ENCODE measurements at regions not wholly inside any gene's neighbourhood (a gene's known extent, or its start where the extent isn't known, plus 50 kb on each side); places are given as distances from the start of the nearest gene placed in this dataset.

GRCh38 chr5:116651653-116652052 lies 77.0 kb upstream of the SEMA6A start:
- Histone ChIP-seq H3K9me3 (ENCODE audit: insufficient read depth, low read length) (no peaks in the 10 kb centered on the region), H3K4me3 (ENCODE audit: low read length) (no peak overlapping the region), H3K27me3 (ENCODE audit: low read depth, low read length) (peaks cover 10% of the 10 kb centered on the region; the same call in 1 of the 2 replicates), H3K9ac (ENCODE audit: low read length) (no peak overlapping the region), H3K79me2 (ENCODE audit: low read length) (no peaks in the 10 kb centered on the region), H2AFZ (ENCODE audit: low read depth, low read length) (no peak overlapping the region), H3K4me2 (ENCODE audit: low read length) (peak overlapping the region; percentile 73; the same call in 1 of the 2 replicates), H3K27ac (ENCODE audit: low read length) (no peak overlapping the region), H4K20me1 (ENCODE audit: insufficient read depth, low read length) (no peaks in the 10 kb centered on the region), H3K4me1 (ENCODE audit: low read length) (peaks cover 13% of the 10 kb centered on the region), H3K36me3 (replicated peaks; ENCODE audit: low read depth, low read length) (no peaks in the 10 kb centered on the region)
- TF ChIP-seq EZH2phosphoT487 (IDR thresholded peaks at IDR 0.05; ENCODE audit: low read depth) = no peak
- TF ChIP-seq CTCF (IDR thresholded peaks at IDR 0.05; ENCODE audit: low read depth, low read length) = no peak

GRCh38 chr5:116650964-116651363 lies 76.3 kb upstream of the SEMA6A start:
- Histone ChIP-seq H3K36me3 (replicated peaks; ENCODE audit: low read depth, low read length) (no peaks in the 10 kb centered on the region), H3K27ac (ENCODE audit: low read length) (no peak overlapping the region), H3K4me1 (ENCODE audit: low read length) (peaks cover 13% of the 10 kb centered on the region), H3K9ac (ENCODE audit: low read length) (no peak overlapping the region), H3K79me2 (ENCODE audit: low read length) (no peaks in the 10 kb centered on the region), H3K4me3 (ENCODE audit: low read length) (no peak overlapping the region), H3K27me3 (ENCODE audit: low read depth, low read length) (peaks cover 10% of the 10 kb centered on the region; the same call in 1 of the 2 replicates), H4K20me1 (ENCODE audit: insufficient read depth, low read length) (no peaks in the 10 kb centered on the region), H3K9me3 (ENCODE audit: insufficient read depth, low read length) (no peaks in the 10 kb centered on the region), H2AFZ (ENCODE audit: low read depth, low read length) (no peak overlapping the region), H3K4me2 (ENCODE audit: low read length) (no peak overlapping the region)
- TF ChIP-seq CTCF (IDR thresholded peaks at IDR 0.05; ENCODE audit: low read depth, low read length) = no peak
- no peak for TF ChIP-seq EZH2phosphoT487 (IDR thresholded peaks at IDR 0.05; ENCODE audit: low read depth)

GRCh38 chr5:116650544-116650943 lies 75.9 kb upstream of the SEMA6A start:
- no peak overlapping the region for H2AFZ ChIP-seq (ENCODE audit: low read depth, low read length)
- no peaks in the 10 kb centered on the region for H4K20me1 ChIP-seq (ENCODE audit: insufficient read depth, low read length)
- H3K4me1 ChIP-seq (ENCODE audit: low read length) = peaks cover 13% of the 10 kb centered on the region
- H3K4me2 ChIP-seq (ENCODE audit: low read length) = no peak overlapping the region
- H3K27ac ChIP-seq (ENCODE audit: low read length) = no peak overlapping the region
- H3K4me3 ChIP-seq (ENCODE audit: low read length) = no peak overlapping the region
- H3K36me3 ChIP-seq (replicated peaks; ENCODE audit: low read depth, low read length) = no peaks in the 10 kb centered on the region
- H3K9me3 ChIP-seq (ENCODE audit: insufficient read depth, low read length) = no peaks in the 10 kb centered on the region
- peaks cover 10% of the 10 kb centered on the region; the same call in 1 of the 2 replicates for H3K27me3 ChIP-seq (ENCODE audit: low read depth, low read length)
- H3K79me2 ChIP-seq (ENCODE audit: low read length) = no peaks in the 10 kb centered on the region
- TF ChIP-seq EZH2phosphoT487 (IDR thresholded peaks at IDR 0.05; ENCODE audit: low read depth) (no peak), CTCF (IDR thresholded peaks at IDR 0.05; ENCODE audit: low read depth, low read length) (no peak)
- no peak overlapping the region for H3K9ac ChIP-seq (ENCODE audit: low read length)

- Histone ChIP-seq H3K4me1 (ENCODE audit: low read length) (peaks cover under 1% of the 10 kb centered on the region), H3K4me2 (ENCODE audit: low read length) (no peak overlapping the region), H3K36me3 (replicated peaks; ENCODE audit: low read depth, low read length) (no peaks in the 10 kb centered on the region), H3K9ac (ENCODE audit: low read length) (no peak overlapping the region), H3K4me3 (ENCODE audit: low read length) (no peak overlapping the region), H3K79me2 (ENCODE audit: low read length) (no peaks in the 10 kb centered on the region), H4K20me1 (ENCODE audit: insufficient read depth, low read length) (no peaks in the 10 kb centered on the region), H3K9me3 (ENCODE audit: insufficient read depth, low read length) (no peaks in the 10 kb centered on the region), H3K27me3 (ENCODE audit: low read depth, low read length) (no peaks in the 10 kb centered on the region; the same call in 1 of the 2 replicates), H2AFZ (ENCODE audit: low read depth, low read length) (no peak overlapping the region), H3K27ac (ENCODE audit: low read length) (no peak overlapping the region)
- TF ChIP-seq CTCF (IDR thresholded peaks at IDR 0.05; ENCODE audit: low read depth, low read length) = no peak
- TF ChIP-seq EZH2phosphoT487 (IDR thresholded peaks at IDR 0.05; ENCODE audit: low read depth) = no peak
Measured at GRCh38 chr5:116646611-116647289, 72.1 kb upstream of the SEMA6A start.

Measured in OCI-LY3 (cell line).